ENCODE measurements at regions not wholly inside any gene's neighbourhood (a gene's known extent, or its start where the extent isn't known, plus 50 kb on each side); places are given as distances from the start of the nearest gene placed in this dataset.
"Not testable (repeated sequence)": the region's sequence is repeated elsewhere in the genome, so short reads cannot be mapped to it uniquely, and the experiment has no call there.

GRCh38 chr6:147651-148050 is 144.6 kb upstream of the DUSP22 start:
- not testable (repeated sequence) for H3K4me3 ChIP-seq (ENCODE audit: low read depth, low read length); DNase-seq (ENCODE audit: low read depth)

GRCh38 chr6:148051-148984 is 144.0 kb upstream of the DUSP22 start:
- H3K4me3 ChIP-seq (ENCODE audit: low read depth, low read length); DNase-seq (ENCODE audit: low read depth): not testable (repeated sequence)
- peak; percentile 52 for TF ChIP-seq CTCF (IDR thresholded peaks at IDR 0.05; ENCODE audit: control insufficient read depth, extremely low read depth, insufficient read depth)

GRCh38 chr6:150147-150546 is 142.1 kb upstream of the DUSP22 start:
- not testable (repeated sequence) for DNase-seq (ENCODE audit: low read depth); H3K4me3 ChIP-seq (ENCODE audit: low read depth, low read length)

- not testable (repeated sequence) for H3K4me3 ChIP-seq (ENCODE audit: low read depth, low read length); DNase-seq (ENCODE audit: low read depth)
These were observed 139.9 kb upstream of the DUSP22 start for GRCh38 chr6:152436-152835.

GRCh38 chr6:153026-153425 is 139.3 kb upstream of the DUSP22 start:
- DNase-seq (ENCODE audit: low read depth); H3K4me3 ChIP-seq (ENCODE audit: low read depth, low read length): not testable (repeated sequence)

GRCh38 chr6:153867-154266 is 138.4 kb upstream of the DUSP22 start:
- not testable (repeated sequence) for DNase-seq (ENCODE audit: low read depth); H3K4me3 ChIP-seq (ENCODE audit: low read depth, low read length)

GRCh38 chr6:154321-155092 is 137.8 kb upstream of the DUSP22 start:
- not testable (repeated sequence) for H3K4me3 ChIP-seq (ENCODE audit: low read depth, low read length); DNase-seq (ENCODE audit: low read depth)

- no peak for DNase-seq (ENCODE audit: low read depth)
- no peak overlapping the region for H3K4me3 ChIP-seq (ENCODE audit: low read depth, low read length)
- no peak for TF ChIP-seq CTCF (IDR thresholded peaks at IDR 0.05; ENCODE audit: control insufficient read depth, extremely low read depth, insufficient read depth)
These were observed 136.3 kb upstream of the DUSP22 start for GRCh38 chr6:156010-156409.

- not testable (repeated sequence) for H3K4me3 ChIP-seq (ENCODE audit: low read depth, low read length); DNase-seq (ENCODE audit: low read depth)
These were observed 135.7 kb upstream of the DUSP22 start for GRCh38 chr6:156441-157140.

- DNase-seq (ENCODE audit: low read depth) = not testable (repeated sequence)
- peak; percentile 47 for TF ChIP-seq CTCF (IDR thresholded peaks at IDR 0.05; ENCODE audit: control insufficient read depth, extremely low read depth, insufficient read depth)
These were observed 135.1 kb upstream of the DUSP22 start for GRCh38 chr6:157176-157575.

GRCh38 chr6:161657-162056 is 130.6 kb upstream of the DUSP22 start:
- not testable (repeated sequence) for DNase-seq (ENCODE audit: low read depth); H3K4me3 ChIP-seq (ENCODE audit: low read depth, low read length)

More at GRCh38 chr6:157176-157575, 135.1 kb upstream of the DUSP22 start:
- H3K4me3 ChIP-seq (ENCODE audit: low read depth, low read length) = not testable (repeated sequence)

Measured in LNCaP clone FGC (cell line).